PC-3 (cell line): ENCODE measurements at regions not wholly inside any gene's neighbourhood (a gene's known extent, or its start where the extent isn't known, plus 50 kb on each side); places are given as distances from the start of the nearest gene placed in this dataset.

Source experiments
- EZH2 ChIP-seq: fragments of 300-600 bp; sonication (generic); IDR thresholded peaks from one replicate; pipeline ENCODE4 v1.6.1; 2017; ENCODE audit warnings: antibody characterized with exemption, mild to moderate bottlenecking, low read length; ENCODE audit not compliant: unreplicated experiment
- EZH2phosphoT487 ChIP-seq: fragments of 300-600 bp; sonication (generic); IDR thresholded peaks from 2 replicates; pipeline ENCODE4 v1.6.1; 2018; ENCODE audit warnings: mild to moderate bottlenecking, antibody characterized with exemption, low read length, borderline replicate concordance
- TF ChIP-seq, protein P1 (sequence below): fragments of 300-600 bp; sonication (generic); conservative IDR thresholded peaks from 2 replicates; pipeline ENCODE4 v1.5.1; 2017; ENCODE audit warnings: antibody characterized with exemption, low read depth, mild to moderate bottlenecking, low read length

GRCh38 chr5:93076096-93076495 is 504.9 kb downstream of the NR2F1-AS1 start:
- TF ChIP-seq, protein P1, sequence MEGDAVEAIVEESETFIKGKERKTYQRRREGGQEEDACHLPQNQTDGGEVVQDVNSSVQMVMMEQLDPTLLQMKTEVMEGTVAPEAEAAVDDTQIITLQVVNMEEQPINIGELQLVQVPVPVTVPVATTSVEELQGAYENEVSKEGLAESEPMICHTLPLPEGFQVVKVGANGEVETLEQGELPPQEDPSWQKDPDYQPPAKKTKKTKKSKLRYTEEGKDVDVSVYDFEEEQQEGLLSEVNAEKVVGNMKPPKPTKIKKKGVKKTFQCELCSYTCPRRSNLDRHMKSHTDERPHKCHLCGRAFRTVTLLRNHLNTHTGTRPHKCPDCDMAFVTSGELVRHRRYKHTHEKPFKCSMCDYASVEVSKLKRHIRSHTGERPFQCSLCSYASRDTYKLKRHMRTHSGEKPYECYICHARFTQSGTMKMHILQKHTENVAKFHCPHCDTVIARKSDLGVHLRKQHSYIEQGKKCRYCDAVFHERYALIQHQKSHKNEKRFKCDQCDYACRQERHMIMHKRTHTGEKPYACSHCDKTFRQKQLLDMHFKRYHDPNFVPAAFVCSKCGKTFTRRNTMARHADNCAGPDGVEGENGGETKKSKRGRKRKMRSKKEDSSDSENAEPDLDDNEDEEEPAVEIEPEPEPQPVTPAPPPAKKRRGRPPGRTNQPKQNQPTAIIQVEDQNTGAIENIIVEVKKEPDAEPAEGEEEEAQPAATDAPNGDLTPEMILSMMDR: no peak
- no peak for TF ChIP-seq EZH2phosphoT487
- TF ChIP-seq EZH2: no peak
